ENCODE measurements at regions not wholly inside any gene's neighbourhood (a gene's known extent, or its start where the extent isn't known, plus 50 kb on each side); places are given as distances from the start of the nearest gene placed in this dataset.
"Not testable (repeated sequence)": the region's sequence is repeated elsewhere in the genome, so short reads cannot be mapped to it uniquely, and the experiment has no call there.

DNA sequence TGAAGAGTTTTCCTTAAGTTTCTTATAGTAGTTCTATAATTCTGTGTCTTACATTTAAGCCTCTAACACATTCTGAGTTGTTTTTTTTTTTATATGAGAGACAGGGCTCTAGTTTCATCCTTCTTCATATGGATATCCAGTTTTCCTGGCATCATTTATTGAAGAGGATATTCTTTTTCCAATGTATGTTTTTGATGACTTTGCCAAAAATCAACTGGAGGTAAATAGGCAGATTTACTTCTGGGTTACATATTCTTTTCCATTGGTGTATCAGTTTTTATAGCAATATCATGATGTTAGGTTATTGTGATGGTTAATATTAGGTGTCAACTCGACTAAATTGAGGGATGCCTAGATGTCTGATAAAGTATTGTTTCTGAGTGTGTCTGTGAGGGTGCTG, 650.7 kb upstream of the GRID2 start:
- no peaks in the 10 kb centered on the region for H3K9me3 ChIP-seq
- H3K36me3 ChIP-seq, result no peaks in the 10 kb centered on the region
- no peak for TF ChIP-seq CTCF (IDR thresholded peaks at IDR 0.05; ENCODE audit: low read depth, low read length)
- H3K27me3 ChIP-seq, result no peaks in the 10 kb centered on the region
- H3K4me1 ChIP-seq, result no peaks in the 10 kb centered on the region
- DNase-seq, result no peak
- H3K4me3 ChIP-seq (ENCODE audit: low read depth, low read length), result no peak overlapping the region

- H3K4me1 ChIP-seq, result no peaks in the 10 kb centered on the region
- H3K27me3 ChIP-seq, result no peaks in the 10 kb centered on the region
- TF ChIP-seq CTCF (IDR thresholded peaks at IDR 0.05; ENCODE audit: low read depth, low read length), result no peak
- H3K36me3 ChIP-seq, result no peaks in the 10 kb centered on the region
- DNase-seq, result no peak
- H3K9me3 ChIP-seq, result no peaks in the 10 kb centered on the region
- no peak overlapping the region for H3K4me3 ChIP-seq (ENCODE audit: low read depth, low read length)
Observed at GRCh38 chr4:91681091-91681490, 622.7 kb upstream of the GRID2 start.

DNA sequence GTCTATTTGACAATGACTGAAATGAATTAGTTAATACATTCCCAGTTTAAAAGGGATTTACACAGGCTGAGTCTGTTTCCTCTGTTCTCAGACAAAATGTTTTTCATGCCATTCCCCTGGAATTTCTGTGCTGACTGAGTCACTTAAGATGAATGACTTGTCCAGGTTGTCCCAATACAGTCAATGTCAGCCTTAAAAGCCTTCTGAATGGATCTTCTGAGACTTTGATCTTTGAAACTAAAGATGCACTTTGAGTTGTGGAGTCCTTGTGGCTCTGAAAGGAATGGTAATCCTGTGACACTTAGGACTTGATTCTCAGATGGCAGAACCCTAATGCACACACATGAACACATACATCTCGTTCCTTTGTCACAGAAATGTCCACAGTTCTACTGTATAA, 622.2 kb upstream of the GRID2 start:
- no peak for TF ChIP-seq CTCF (IDR thresholded peaks at IDR 0.05; ENCODE audit: low read depth, low read length)
- Histone ChIP-seq H3K4me1 (no peaks in the 10 kb centered on the region), H3K36me3 (no peaks in the 10 kb centered on the region), H3K27me3 (no peaks in the 10 kb centered on the region), H3K9me3 (no peaks in the 10 kb centered on the region), H3K4me3 (ENCODE audit: low read depth, low read length) (no peak overlapping the region)
- no peak for DNase-seq

GRCh38 chr4:91684955-91685354, 618.8 kb upstream of the GRID2 start:
- no peaks in the 10 kb centered on the region for H3K4me1 ChIP-seq
- no peak overlapping the region for H3K4me3 ChIP-seq (ENCODE audit: low read depth, low read length)
- no peaks in the 10 kb centered on the region for H3K27me3 ChIP-seq
- no peaks in the 10 kb centered on the region for H3K9me3 ChIP-seq
- no peak for TF ChIP-seq CTCF (IDR thresholded peaks at IDR 0.05; ENCODE audit: low read depth, low read length)
- no peaks in the 10 kb centered on the region for H3K36me3 ChIP-seq
- no peak for DNase-seq

GRCh38 chr4:91688413-91688812, 615.4 kb upstream of the GRID2 start:
- no peak for DNase-seq
- Histone ChIP-seq H3K36me3 (no peaks in the 10 kb centered on the region), H3K9me3 (no peaks in the 10 kb centered on the region), H3K4me3 (ENCODE audit: low read depth, low read length) (no peak overlapping the region), H3K27me3 (no peaks in the 10 kb centered on the region), H3K4me1 (no peaks in the 10 kb centered on the region)
- no peak for TF ChIP-seq CTCF (IDR thresholded peaks at IDR 0.05; ENCODE audit: low read depth, low read length)

DNA sequence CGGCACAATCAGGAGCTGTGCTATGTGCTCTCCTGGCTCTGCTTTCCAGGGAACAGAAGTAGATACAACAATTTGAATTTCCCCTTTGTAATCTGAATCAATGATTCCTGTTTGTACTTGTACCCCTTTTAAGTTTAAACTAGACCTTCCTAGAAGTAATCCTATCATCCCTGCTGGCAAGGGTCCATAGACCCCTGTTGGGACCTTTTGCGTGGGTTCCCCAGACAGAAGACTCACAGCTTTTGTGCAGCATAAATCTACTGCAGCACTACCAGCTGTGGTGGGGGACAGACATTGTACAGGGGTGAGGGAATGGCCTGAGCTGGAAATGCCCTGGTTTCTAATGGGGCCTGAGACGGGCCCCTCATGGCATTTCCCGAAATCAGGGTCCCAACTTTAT, 604.1 kb upstream of the GRID2 start:
- not testable (repeated sequence) for H3K4me1 ChIP-seq; H3K9me3 ChIP-seq; H3K4me3 ChIP-seq (ENCODE audit: low read depth, low read length); H3K36me3 ChIP-seq; H3K27me3 ChIP-seq; DNase-seq

- Histone ChIP-seq H3K27me3 (no peaks in the 10 kb centered on the region), H3K4me1 (no peaks in the 10 kb centered on the region), H3K36me3 (no peaks in the 10 kb centered on the region), H3K4me3 (ENCODE audit: low read depth, low read length) (no peak overlapping the region), H3K9me3 (no peaks in the 10 kb centered on the region)
- DNase-seq, result no peak
- no peak for TF ChIP-seq CTCF (IDR thresholded peaks at IDR 0.05; ENCODE audit: low read depth, low read length)
Observed at GRCh38 chr4:91729851-91730250, 573.9 kb upstream of the GRID2 start.

Data from BE2C (cell line).